Mesenchymal stem cell (in vitro differentiated cells and primary cell): ENCODE measurements at regions not wholly inside any gene's neighbourhood (a gene's known extent, or its start where the extent isn't known, plus 50 kb on each side); places are given as distances from the start of the nearest gene placed in this dataset.

Experiments
- DNase-seq: peaks from one replicate; pipeline ENCODE4 v3.0.0-alpha.2; 2013
- H2AFZ ChIP-seq: one replicate; pipeline ENCODE4 v1.6.1; 2013; ENCODE audit warnings: low read depth, mild to moderate bottlenecking, control low read depth, inconsistent platforms, low read length, moderate library complexity
- H2AK5ac ChIP-seq: 2 replicates; pipeline ENCODE4 v1.6.1; 2013; ENCODE audit warnings: low read length, moderate library complexity, mild to moderate bottlenecking, inconsistent platforms; ENCODE audit not compliant: severe bottlenecking
- H2BK120ac ChIP-seq: one replicate; pipeline ENCODE4 v1.6.1; 2013; ENCODE audit warnings: low read depth, mild to moderate bottlenecking, inconsistent platforms, low read length, moderate library complexity
- H2BK12ac ChIP-seq, 2 experiments: one replicate each; pipeline ENCODE4 v1.6.1; 2013; ENCODE audit warnings: inconsistent platforms in 2 of 2, low read length in 2 of 2, mild to moderate bottlenecking in 2 of 2, moderate library complexity in 2 of 2, control low read depth in 1 of 2
- H2BK15ac ChIP-seq: one replicate; pipeline ENCODE4 v1.6.1; 2013; ENCODE audit warnings: mild to moderate bottlenecking, low read depth, inconsistent platforms; ENCODE audit not compliant: poor library complexity, severe bottlenecking
- H2BK5ac ChIP-seq: 2 replicates; pipeline ENCODE4 v1.6.1; 2013; ENCODE audit warnings: low read depth, mild to moderate bottlenecking, low read length, control low read depth, inconsistent platforms; ENCODE audit not compliant: poor library complexity, severe bottlenecking
- H3K14ac ChIP-seq, 2 experiments: one replicate each; pipeline ENCODE4 v1.6.1; 2013; ENCODE audit warnings: inconsistent platforms in 2 of 2, low read length in 2 of 2, control low read depth in 1 of 2, mild to moderate bottlenecking in 1 of 2, moderate library complexity in 1 of 2
- H3K18ac ChIP-seq, 2 experiments: one replicate each; pipeline ENCODE4 v1.6.1; 2013; ENCODE audit warnings: inconsistent platforms in 2 of 2, low read length in 2 of 2, control low read depth in 1 of 2, low read depth in 1 of 2, mild to moderate bottlenecking in 1 of 2
- H3K23ac ChIP-seq, 2 experiments: one replicate each; pipeline ENCODE4 v1.6.1; 2013; ENCODE audit warnings: inconsistent platforms in 2 of 2, low read length in 2 of 2, mild to moderate bottlenecking in 2 of 2, moderate library complexity in 2 of 2, control low read depth in 1 of 2
- H3K27ac ChIP-seq: 2 replicates; pipeline ENCODE4 v1.5.1; 2013; ENCODE audit warnings: mild to moderate bottlenecking, moderate library complexity, low read length, control low read depth, inconsistent platforms; ENCODE audit not compliant: poor library complexity, severe bottlenecking
- H3K27me3 ChIP-seq, 2 experiments: 2 replicates each; pipeline versions ENCODE4 v1.6.1 to v1.7.0; 2013; ENCODE audit warnings: low read length in 2 of 2, mild to moderate bottlenecking in 2 of 2, moderate library complexity in 2 of 2, control low read depth in 1 of 2, inconsistent platforms in 1 of 2; ENCODE audit not compliant: control insufficient read depth in 1 of 2, insufficient read depth in 1 of 2
- H3K36me3 ChIP-seq, 2 experiments: 2 replicates each; pipeline versions ENCODE4 v1.6.1 to v1.7.0; 2013; ENCODE audit warnings: low read length in 2 of 2, control low read depth in 1 of 2, inconsistent platforms in 1 of 2, low read depth in 1 of 2, mild to moderate bottlenecking in 1 of 2; ENCODE audit not compliant: insufficient read depth in 2 of 2, control insufficient read depth in 1 of 2
- H3K4ac ChIP-seq, 2 experiments: one replicate each; pipeline ENCODE4 v1.6.1; 2013; ENCODE audit warnings: inconsistent platforms in 2 of 2, low read length in 2 of 2, mild to moderate bottlenecking in 2 of 2, moderate library complexity in 2 of 2, control low read depth in 1 of 2, low read depth in 1 of 2
- H3K4me1 ChIP-seq: 2 replicates; pipeline ENCODE4 v1.6.1; 2013; ENCODE audit warnings: low read depth, low read length, control low read depth; ENCODE audit not compliant: control insufficient read depth, insufficient read depth
- H3K4me2 ChIP-seq: 2 replicates; pipeline ENCODE4 v1.6.1; 2013; ENCODE audit warnings: low read length, mild to moderate bottlenecking, inconsistent platforms; ENCODE audit not compliant: poor library complexity, severe bottlenecking
- H3K4me3 ChIP-seq, 2 experiments: 2 replicates each; pipeline versions ENCODE4 v1.5.1 to v1.7.0; 2013; ENCODE audit warnings: low read length in 2 of 2, mild to moderate bottlenecking in 2 of 2, control low read depth in 1 of 2, low read depth in 1 of 2; ENCODE audit not compliant: insufficient read depth in 1 of 2
- H3K79me1 ChIP-seq: replicated peaks from 2 replicates; pipeline ENCODE4 v1.6.1; 2013; ENCODE audit warnings: mild to moderate bottlenecking, control low read depth, low read length, inconsistent platforms; ENCODE audit not compliant: poor library complexity, severe bottlenecking
- H3K9ac ChIP-seq: 2 replicates; pipeline ENCODE4 v1.7.0; 2013; ENCODE audit warnings: mild to moderate bottlenecking, low read length, moderate library complexity
- H3K9me3 ChIP-seq: 2 replicates; pipeline ENCODE4 v1.7.0; 2013; ENCODE audit warnings: mild to moderate bottlenecking, low read length; ENCODE audit not compliant: control insufficient read depth
- H4K8ac ChIP-seq: one replicate; pipeline ENCODE4 v1.6.1; 2013; ENCODE audit warnings: inconsistent platforms, mild to moderate bottlenecking, low read length, moderate library complexity
- H4K91ac ChIP-seq: one replicate; pipeline ENCODE4 v1.6.1; 2013; ENCODE audit warnings: mild to moderate bottlenecking, low read length, inconsistent platforms
- WGBS: methylation state at CpG from one replicate; pipeline ENCODE4 v1.1.7; 2013; ENCODE audit warnings: mixed read lengths; 5-methylcytosine and 5-hydroxymethylcytosine counted together

DNA sequence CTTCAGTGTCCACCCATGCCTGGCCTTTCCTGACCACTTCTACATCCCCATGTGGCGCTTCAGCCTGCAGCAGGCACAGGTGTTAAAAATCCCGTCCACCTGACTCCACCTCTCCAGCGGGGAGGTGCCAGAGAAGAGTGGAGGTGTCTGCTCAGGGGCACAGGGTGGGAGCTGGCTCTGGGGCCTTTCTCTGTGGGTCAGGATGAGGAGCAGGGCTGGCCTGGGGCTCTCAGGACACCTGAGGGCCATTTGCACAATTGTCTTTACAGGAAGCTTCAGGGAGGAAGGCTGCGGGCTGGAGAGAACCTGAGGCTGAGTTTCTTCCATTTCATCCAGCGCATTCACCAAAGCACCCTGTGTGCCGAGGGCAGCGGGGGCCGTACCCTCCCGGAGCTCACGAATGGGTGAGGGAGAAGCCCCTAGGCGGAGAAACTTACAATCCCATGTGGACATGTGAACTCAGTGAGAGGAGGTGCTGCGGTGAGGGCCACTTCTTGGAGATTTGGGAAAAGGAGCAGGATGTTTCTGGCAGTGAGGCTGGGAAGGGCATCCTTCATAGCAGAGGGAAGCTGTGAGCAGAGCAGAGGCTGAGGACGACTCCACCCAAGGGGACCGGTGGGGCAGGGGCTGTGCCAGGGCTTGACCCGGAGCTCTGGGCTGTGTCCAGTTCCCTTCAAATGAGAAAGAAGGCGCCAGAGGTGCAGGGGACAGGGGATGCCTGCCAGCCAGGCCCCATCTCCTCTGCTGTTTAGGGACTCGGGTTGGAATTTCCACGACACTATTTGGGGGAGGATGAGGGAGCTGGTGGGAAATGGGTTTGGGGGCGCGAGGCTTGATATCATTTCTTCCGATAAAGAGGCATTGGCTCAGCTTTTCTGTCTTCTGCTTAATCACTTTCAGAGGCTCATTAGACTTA, 155.2 kb upstream of the MYCN start:
- Histone ChIP-seq H3K4me2 (no peak overlapping the region), H3K4ac (no peak overlapping the region), H3K79me1 (no peaks in the 10 kb centered on the region), H3K9me3 (no peaks in the 10 kb centered on the region), H3K27me3 (peaks cover 40 to 65% of the 10 kb centered on the region in 2 experiments), H4K8ac (no peak overlapping the region), H3K18ac (no peak overlapping the region), H3K9ac (no peak overlapping the region), H2BK12ac (no peak overlapping the region), H2BK15ac (no peak overlapping the region), H3K27ac (no peak overlapping the region), H3K14ac (no peak overlapping the region), H2BK5ac (no peak overlapping the region), H3K4me3 (no peak overlapping the region), H3K4me1 (peaks cover 14% of the 10 kb centered on the region), H4K91ac (no peak overlapping the region), H2BK120ac (no peak overlapping the region), H3K36me3 (no peaks in the 10 kb centered on the region), H2AK5ac (no peak overlapping the region), H2AFZ (no peak overlapping the region), H3K23ac (no peak overlapping the region)
- WGBS: 87% methylated on average over 19 of the region's 21 CpGs
- DNase-seq: no peak

DNA sequence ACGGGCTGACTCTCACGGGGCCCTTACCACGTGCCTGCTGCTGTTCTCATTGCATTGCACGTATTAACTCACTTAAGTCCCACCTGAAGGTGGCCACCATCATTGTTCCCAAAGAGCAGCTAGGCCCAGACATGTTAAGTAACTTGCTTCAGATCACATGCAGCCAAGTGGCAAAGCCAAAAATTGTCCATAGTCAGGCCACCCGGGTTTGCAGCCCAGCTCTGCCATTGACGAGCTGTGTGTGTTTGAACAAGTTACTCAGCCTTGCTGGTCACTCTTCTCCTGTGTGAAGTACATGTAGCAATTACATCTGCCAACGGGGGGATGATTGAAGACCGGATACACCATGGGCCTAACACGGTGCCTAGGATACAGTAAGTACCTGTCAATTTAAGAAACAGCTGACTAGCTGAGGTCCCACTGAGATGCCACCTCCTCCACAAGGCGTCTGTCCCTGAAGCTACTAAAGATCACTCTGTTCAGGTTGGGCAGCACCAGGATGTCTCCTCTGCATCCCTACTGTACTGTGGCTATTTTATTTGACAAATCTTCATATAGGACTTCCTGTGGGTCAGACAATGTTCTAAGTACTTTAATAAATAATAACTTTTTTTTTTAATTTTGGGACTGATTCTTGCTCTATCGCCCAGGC, 154.2 kb upstream of the MYCN start:
- Histone ChIP-seq H3K27ac (no peak overlapping the region), H3K14ac (no peak overlapping the region), H2BK12ac (no peak overlapping the region), H2AFZ (no peak overlapping the region), H2BK5ac (no peak overlapping the region), H3K36me3 (no peaks in the 10 kb centered on the region), H3K27me3 (peaks cover 35 to 62% of the 10 kb centered on the region in 2 experiments), H3K4me2 (no peak overlapping the region), H4K8ac (no peak overlapping the region), H2BK15ac (no peak overlapping the region), H3K4ac (no peak overlapping the region), H3K9me3 (no peaks in the 10 kb centered on the region), H3K4me1 (peaks cover 14% of the 10 kb centered on the region), H3K4me3 (no peak overlapping the region), H4K91ac (no peak overlapping the region), H3K79me1 (no peaks in the 10 kb centered on the region), H3K9ac (no peak overlapping the region), H2BK120ac (no peak overlapping the region), H3K18ac (no peak overlapping the region), H2AK5ac (no peak overlapping the region), H3K23ac (no peak overlapping the region)
- WGBS: 89% methylated on average over 11 of the region's 11 CpGs
- no peak for DNase-seq

DNA sequence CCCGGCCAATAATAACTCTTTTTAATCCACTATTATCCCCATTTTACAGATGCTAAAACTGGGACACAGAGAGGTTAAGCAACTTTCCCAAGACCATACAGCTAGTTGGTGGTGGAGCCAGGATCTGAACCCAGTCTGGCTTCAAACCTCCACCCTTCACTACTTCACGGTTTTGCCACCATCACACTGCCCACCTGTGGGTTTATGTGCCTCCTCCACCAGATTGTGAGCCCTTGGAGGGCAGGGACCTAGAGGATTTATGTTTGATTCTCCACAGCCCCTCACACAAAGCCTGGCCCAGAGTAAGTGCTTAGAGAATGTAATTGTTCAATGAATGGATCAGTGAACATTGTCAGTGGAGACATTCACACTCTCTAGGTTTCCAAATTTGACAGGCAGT, 153.4 kb upstream of the MYCN start:
- H2AFZ ChIP-seq: no peak overlapping the region
- no peak overlapping the region for H3K4me2 ChIP-seq
- H4K8ac ChIP-seq: no peak overlapping the region
- H3K36me3 ChIP-seq: no peaks in the 10 kb centered on the region
- no peak overlapping the region for H2BK120ac ChIP-seq
- no peaks in the 10 kb centered on the region for H3K79me1 ChIP-seq
- H3K23ac ChIP-seq: no peak overlapping the region
- no peak overlapping the region for H2BK5ac ChIP-seq
- peaks cover 11% of the 10 kb centered on the region for H3K4me1 ChIP-seq
- H3K4me3 ChIP-seq: no peak overlapping the region
- H2AK5ac ChIP-seq: no peak overlapping the region
- H3K9me3 ChIP-seq: no peaks in the 10 kb centered on the region
- H3K27me3 ChIP-seq: peaks cover 34 to 54% of the 10 kb centered on the region in 2 experiments
- no peak for DNase-seq
- no peak overlapping the region for H3K18ac ChIP-seq
- no peak overlapping the region for H3K9ac ChIP-seq
- H2BK15ac ChIP-seq: no peak overlapping the region
- no peak overlapping the region for H4K91ac ChIP-seq
- WGBS: 92% methylated on average over 1 of the region's 2 CpGs
- H3K14ac ChIP-seq: no peak overlapping the region
- H3K4ac ChIP-seq: no peak overlapping the region
- no peak overlapping the region for H2BK12ac ChIP-seq
- no peak overlapping the region for H3K27ac ChIP-seq
